H1 (cell line): ENCODE measurements at regions not wholly inside any gene's neighbourhood (a gene's known extent, or its start where the extent isn't known, plus 50 kb on each side); places are given as distances from the start of the nearest gene placed in this dataset.

Source experiments
- ATF3 ChIP-seq: IDR thresholded peaks from 2 replicates; pipeline ENCODE4 v1.6.1; 2011; ENCODE audit warnings: low read depth, mild to moderate bottlenecking, low read length; ENCODE audit not compliant: insufficient read depth
- CBX8 ChIP-seq: fragments of 300-800, 300-1000 bp; sonication (generic); IDR thresholded peaks from 2 replicates; pipeline ENCODE4 v1.7.1; 2016; ENCODE audit warnings: low read depth, low read length, borderline replicate concordance
- HDAC2 ChIP-seq, 2 experiments: fragments of 300-600 bp in 1 of 2; sonication (generic) in 1 of 2; IDR thresholded peaks; 2 replicates each; pipeline ENCODE4 v1.6.1; 2011 to 2012; ENCODE audit warnings: low read depth in 2 of 2, low read length in 2 of 2, mild to moderate bottlenecking in 2 of 2, moderate library complexity in 2 of 2, borderline replicate concordance in 1 of 2, inconsistent platforms in 1 of 2
- SUZ12 ChIP-seq: fragments of 200-600 bp; sonication (generic); IDR thresholded peaks from 2 replicates; pipeline ENCODE4 v1.6.1; 2012; ENCODE audit warnings: mild to moderate bottlenecking, inconsistent platforms, low read length, moderate library complexity, mixed read lengths
- TBP ChIP-seq: IDR thresholded peaks from 2 replicates; pipeline ENCODE4 v1.6.1; 2011; ENCODE audit warnings: low read depth, low read length, improper control_type of control experiment
- TF ChIP-seq, protein P1 (sequence below): IDR thresholded peaks from 2 replicates; pipeline ENCODE4 v1.6.1; 2011; ENCODE audit warnings: low read length, improper control_type of control experiment

GRCh38 chr12:12011880-12012260 lies 58.9 kb upstream of the BCL2L14 start (continued):
- TF ChIP-seq ATF3 (no peak), CBX8 (no peak), HDAC2 (IDR thresholded peaks at IDR 0.05; ENCODE audit: borderline replicate concordance in 1 of 2, low read depth in 2 of 2, low read length in 2 of 2) (no peak), SUZ12 (no peak), TBP (no peak)
- TF ChIP-seq, protein P1, sequence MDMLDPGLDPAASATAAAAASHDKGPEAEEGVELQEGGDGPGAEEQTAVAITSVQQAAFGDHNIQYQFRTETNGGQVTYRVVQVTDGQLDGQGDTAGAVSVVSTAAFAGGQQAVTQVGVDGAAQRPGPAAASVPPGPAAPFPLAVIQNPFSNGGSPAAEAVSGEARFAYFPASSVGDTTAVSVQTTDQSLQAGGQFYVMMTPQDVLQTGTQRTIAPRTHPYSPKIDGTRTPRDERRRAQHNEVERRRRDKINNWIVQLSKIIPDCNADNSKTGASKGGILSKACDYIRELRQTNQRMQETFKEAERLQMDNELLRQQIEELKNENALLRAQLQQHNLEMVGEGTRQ: no peak
